T47D (cell line): ENCODE measurements at regions not wholly inside any gene's neighbourhood (a gene's known extent, or its start where the extent isn't known, plus 50 kb on each side); places are given as distances from the start of the nearest gene placed in this dataset.

Source experiments
- DNase-seq, 2 experiments: peaks; one replicate each; pipeline versions ENCODE4 v3.0.0 to v3.0.0-alpha.2; 2011 to 2012; ENCODE audit warnings: low read depth in 1 of 2, low spot score in 1 of 2
- JUND ChIP-seq: IDR thresholded peaks from 2 replicates; pipeline ENCODE4 v1.6.1; 2012; ENCODE audit warnings: low read depth
- in situ Hi-C: cut with HindIII; loops from 2 replicates; pipeline ENCODE4 v1.10.0; 2016; ENCODE audit warnings: low sequenced_read_pairs, low pct_unique_long_range_greater_than_20kb

GRCh38 chr20:39263076-39263475 is 300.9 kb downstream of the DHX35 start:
- in situ Hi-C loops = no loop called here
- no peak for TF ChIP-seq JUND
- DNase-seq = no peak

DNA sequence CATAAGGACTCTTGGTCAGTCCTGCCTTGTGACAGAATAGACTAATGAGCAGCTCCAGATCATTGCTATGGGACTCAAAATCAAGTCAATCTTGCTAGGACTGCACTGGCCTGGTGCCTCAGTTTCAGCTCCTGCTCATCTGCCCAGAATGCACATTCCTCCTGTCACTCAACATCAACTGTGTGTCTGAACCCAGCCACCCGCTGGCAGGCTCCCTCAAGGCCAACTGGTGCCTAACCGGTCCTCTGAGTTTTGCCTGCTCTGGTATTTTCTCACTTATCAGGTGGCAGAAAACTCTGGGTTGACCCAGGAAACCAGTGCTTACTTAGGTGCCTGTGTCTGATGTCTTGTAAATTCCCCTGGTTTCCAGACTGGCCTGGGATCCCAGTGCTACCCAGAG is 297.7 kb downstream of the DHX35 start:
- peak in 1 of 2 experiments; percentile 16 for DNase-seq
- no peak for TF ChIP-seq JUND
- in situ Hi-C loops = no loop called here

GRCh38 chr20:39259010-39259803 is 297.1 kb downstream of the DHX35 start:
- no peak for DNase-seq
- in situ Hi-C loops = no loop called here
- TF ChIP-seq JUND = no peak

DNA sequence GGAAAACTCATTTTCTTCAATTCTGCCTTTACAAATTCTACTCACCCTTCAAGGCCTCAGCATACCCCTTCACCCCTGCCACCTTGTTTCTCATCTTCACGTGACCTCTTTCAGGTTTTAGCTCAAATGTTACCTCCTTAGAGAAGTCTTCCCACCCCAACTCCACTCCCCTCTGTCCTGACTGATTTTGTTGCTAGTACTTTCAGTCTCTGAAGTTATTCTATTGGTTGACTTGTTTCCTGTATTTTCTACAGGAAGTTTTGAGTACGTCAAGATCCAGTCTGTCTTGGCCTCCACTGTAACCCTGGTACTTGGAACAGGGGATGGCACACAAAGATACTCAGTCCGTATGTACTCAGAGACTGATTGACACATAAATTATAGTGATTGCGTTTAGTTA is 296.1 kb downstream of the DHX35 start:
- in situ Hi-C loops = no loop called here
- TF ChIP-seq JUND = no peak
- no peak for DNase-seq

GRCh38 chr20:39253051-39253755 is 291.1 kb downstream of the DHX35 start:
- TF ChIP-seq JUND = no peak
- no peak for DNase-seq
- in situ Hi-C loops = no loop called here

GRCh38 chr20:39252035-39252434 is 289.9 kb downstream of the DHX35 start:
- no peak for TF ChIP-seq JUND
- no peak for DNase-seq
- in situ Hi-C loops = no loop called here

GRCh38 chr20:39249798-39250197 is 287.7 kb downstream of the DHX35 start:
- no peak for DNase-seq
- in situ Hi-C loops = no loop called here
- TF ChIP-seq JUND = no peak

DNA sequence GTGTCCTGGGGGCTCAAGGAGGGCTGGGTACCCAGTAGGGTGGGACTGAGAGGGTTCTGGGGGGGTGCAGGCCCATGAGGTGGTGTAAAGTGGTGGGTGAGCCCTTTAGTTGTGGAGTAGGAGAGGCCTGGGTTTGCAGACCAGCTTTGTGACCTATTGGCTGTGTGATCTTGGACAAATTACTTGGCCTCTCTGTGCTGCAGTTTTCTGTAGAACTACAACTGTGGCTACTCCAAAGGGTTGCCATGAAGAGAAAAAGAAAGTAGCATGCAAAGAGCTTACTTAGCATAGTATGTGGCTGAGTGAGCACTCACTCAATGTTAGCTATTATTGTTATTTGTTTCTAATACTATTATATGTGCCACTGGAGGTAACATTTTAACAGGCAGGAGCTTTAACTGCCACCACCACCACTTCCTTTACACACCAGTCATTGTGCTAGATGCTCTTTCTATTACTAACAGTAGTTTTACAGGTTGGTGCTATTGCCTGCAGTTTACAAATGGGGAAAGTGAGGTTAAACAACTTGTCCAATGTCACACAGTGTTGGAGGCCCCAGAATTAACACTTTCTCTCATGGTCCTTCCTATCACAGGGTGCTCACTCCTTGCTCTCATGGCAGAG is 286.8 kb downstream of the DHX35 start:
- in situ Hi-C loops = no loop called here
- no peak for TF ChIP-seq JUND
- DNase-seq = no peak

- in situ Hi-C loops = no loop called here
- no peak for DNase-seq
- no peak for TF ChIP-seq JUND
Measured at GRCh38 chr20:39248171-39248861, 286.2 kb downstream of the DHX35 start.

DNA sequence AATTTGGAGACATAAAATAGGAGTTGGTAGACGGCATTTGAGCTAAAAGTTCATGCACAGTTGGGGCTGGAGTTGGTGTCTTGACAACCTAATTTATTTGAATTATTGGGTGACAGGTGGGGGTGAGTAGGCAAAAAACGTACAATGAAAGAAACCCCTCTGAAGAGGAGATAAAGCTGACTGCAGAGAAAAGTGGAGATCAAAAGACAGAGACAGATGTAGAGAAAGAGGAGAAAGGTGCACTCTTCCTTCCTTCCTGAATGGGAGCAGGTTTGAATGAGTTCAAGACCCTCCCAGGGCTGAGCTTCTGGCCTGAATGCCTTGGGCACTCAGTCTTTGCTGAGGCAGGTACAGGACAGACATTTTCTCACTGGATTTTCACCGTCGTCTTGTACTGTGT is 284.3 kb downstream of the DHX35 start:
- DNase-seq = no peak
- in situ Hi-C loops = no loop called here

GRCh38 chr20:39245685-39246311 is 283.7 kb downstream of the DHX35 start:
- no peak for TF ChIP-seq JUND
- in situ Hi-C loops = no loop called here
- DNase-seq = no peak

More for the DNA sequence above, 284.3 kb downstream of the DHX35 start:
- TF ChIP-seq JUND = no peak

DNA sequence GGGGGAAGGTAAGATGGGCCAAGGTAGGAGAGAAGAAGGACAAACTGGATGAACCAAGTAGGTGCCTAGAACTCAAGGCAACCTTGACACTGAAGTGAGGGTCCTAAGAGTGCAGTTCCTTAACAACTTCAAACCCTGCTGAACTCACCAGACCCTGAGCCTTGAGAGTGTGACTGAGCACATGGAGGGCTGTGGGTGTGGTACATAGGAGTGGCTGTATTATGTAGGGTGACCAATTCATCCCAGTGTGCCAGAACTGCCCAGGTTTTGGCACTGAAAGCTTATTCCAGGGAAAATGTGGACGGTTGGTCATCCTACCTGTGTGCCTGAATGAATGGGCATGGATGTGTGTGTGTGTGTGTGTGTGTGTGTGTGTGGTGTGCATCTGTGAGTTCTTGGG is 281.8 kb downstream of the DHX35 start:
- DNase-seq = no peak
- in situ Hi-C loops = no loop called here
- TF ChIP-seq JUND = no peak
